ENCODE measurements at regions not wholly inside any gene's neighbourhood (a gene's known extent, or its start where the extent isn't known, plus 50 kb on each side); places are given as distances from the start of the nearest gene placed in this dataset.
"Not testable (repeated sequence)": the region's sequence is repeated elsewhere in the genome, so short reads cannot be mapped to it uniquely, and the experiment has no call there.

- peaks cover 11% of the 10 kb centered on the region for H3K4me1 Mint-ChIP-seq
- H3K36me3 Mint-ChIP-seq (ENCODE audit: low read depth); H3K4me3 Mint-ChIP-seq; H3K27me3 Mint-ChIP-seq; H3K9me3 Mint-ChIP-seq; H3K27ac Mint-ChIP-seq; DNase-seq; POLR2A ChIA-PET: not testable (repeated sequence)
- CTCF ChIA-PET, result interaction anchor here (0.6 kb wide), 1 partner anchor 380 kb away, joined by 3 read pairs; no protein-coding TSS in a partner anchor
These were observed 136.4 kb upstream of the SPRED2 start for GRCh38 chr2:65568656-65569440.

DNA sequence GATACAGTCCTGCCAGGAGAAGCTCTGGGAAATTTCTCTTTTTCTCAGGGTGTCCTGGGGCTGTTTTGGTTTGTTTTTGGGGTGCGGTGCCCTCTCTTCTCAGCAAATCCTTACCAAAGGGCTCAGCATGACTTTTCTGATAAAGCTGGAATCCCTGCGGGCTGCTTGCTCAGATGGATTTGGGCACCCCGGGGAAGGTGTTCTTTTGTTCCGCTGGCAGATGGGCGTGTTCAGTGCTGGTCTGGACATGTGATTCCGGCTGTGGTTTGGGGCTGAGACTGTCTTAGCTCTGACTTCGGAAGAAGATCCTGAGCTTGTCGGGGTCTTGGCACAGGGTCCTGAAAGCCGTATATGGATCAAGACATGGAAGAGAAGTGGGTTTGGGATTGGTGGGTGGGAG is 134.2 kb upstream of the SPRED2 start:
- H3K36me3 Mint-ChIP-seq (ENCODE audit: low read depth), result no peaks in the 10 kb centered on the region
- peaks cover 7% of the 10 kb centered on the region for H3K4me1 Mint-ChIP-seq
- no peaks in the 10 kb centered on the region for H3K9me3 Mint-ChIP-seq
- DNase-seq, result no peak
- ChIA-PET CTCF (interaction anchor here (1.0 kb wide), 1 partner anchor 32 kb away, joined by 3 read pairs; no protein-coding TSS in a partner anchor), POLR2A (no interaction called here)
- H3K4me3 Mint-ChIP-seq, result no peak overlapping the region
- no peak overlapping the region for H3K27ac Mint-ChIP-seq
- peaks cover 8% of the 10 kb centered on the region for H3K27me3 Mint-ChIP-seq

DNA sequence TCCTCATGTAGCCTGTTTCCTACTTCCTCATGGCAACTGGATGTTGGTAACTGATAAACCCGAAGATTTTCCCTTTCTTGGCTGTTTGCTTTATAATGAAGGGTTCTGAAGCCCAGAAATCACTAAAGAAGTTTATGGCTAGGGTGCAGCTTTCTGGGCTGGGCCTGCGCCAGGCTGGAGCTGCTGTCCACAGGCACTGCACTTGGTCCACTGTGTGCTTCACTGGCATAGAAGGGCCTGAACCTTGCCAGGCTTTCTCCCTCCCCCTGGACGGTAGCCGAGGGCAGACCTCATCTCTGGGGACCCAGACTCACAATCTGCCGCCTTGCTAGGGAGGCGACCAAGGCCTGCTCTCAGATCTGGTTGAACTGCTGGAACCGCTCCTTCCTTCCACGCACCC is 133.3 kb upstream of the SPRED2 start:
- no peaks in the 10 kb centered on the region for H3K36me3 Mint-ChIP-seq (ENCODE audit: low read depth)
- no peak overlapping the region for H3K4me3 Mint-ChIP-seq
- no peak for DNase-seq
- POLR2A ChIA-PET, result no interaction called here
- peaks cover 5% of the 10 kb centered on the region for H3K27me3 Mint-ChIP-seq
- CTCF ChIA-PET, result no interaction called here
- H3K27ac Mint-ChIP-seq, result no peak overlapping the region
- no peaks in the 10 kb centered on the region for H3K9me3 Mint-ChIP-seq
- peaks cover 7% of the 10 kb centered on the region for H3K4me1 Mint-ChIP-seq

- Mint-ChIP-seq H3K27ac (no peak overlapping the region), H3K27me3 (peaks cover 5% of the 10 kb centered on the region), H3K9me3 (no peaks in the 10 kb centered on the region), H3K4me1 (peaks cover 7% of the 10 kb centered on the region), H3K36me3 (ENCODE audit: low read depth) (no peaks in the 10 kb centered on the region), H3K4me3 (no peak overlapping the region)
- no peak for DNase-seq
- CTCF ChIA-PET, result interaction anchor here (1.0 kb wide), 1 partner anchor 296 kb away, joined by 4 read pairs; no protein-coding TSS in a partner anchor
- POLR2A ChIA-PET, result no interaction called here
These were observed 131.9 kb upstream of the SPRED2 start for GRCh38 chr2:65564299-65564698.

- DNase-seq, result no peak
- ChIA-PET POLR2A (no interaction called here), CTCF (interaction anchor here (0.8 kb wide), 1 partner anchor 18 kb away, joined by 3 read pairs; no protein-coding TSS in a partner anchor)
- Mint-ChIP-seq H3K4me1 (peaks cover 7% of the 10 kb centered on the region), H3K36me3 (ENCODE audit: low read depth) (no peaks in the 10 kb centered on the region), H3K27me3 (peaks cover 3% of the 10 kb centered on the region), H3K27ac (no peak overlapping the region), H3K9me3 (no peaks in the 10 kb centered on the region), H3K4me3 (no peak overlapping the region)
These were observed 130.5 kb upstream of the SPRED2 start for GRCh38 chr2:65562890-65563289.

GRCh38 chr2:65558743-65559142 is 126.3 kb upstream of the SPRED2 start:
- no peaks in the 10 kb centered on the region for H3K36me3 Mint-ChIP-seq (ENCODE audit: low read depth)
- DNase-seq, result no peak
- H3K9me3 Mint-ChIP-seq, result no peaks in the 10 kb centered on the region
- peaks cover 6% of the 10 kb centered on the region for H3K4me1 Mint-ChIP-seq
- ChIA-PET POLR2A (interaction anchor here (0.6 kb wide), 1 partner anchor 282 kb away, joined by 4 read pairs; no protein-coding TSS in a partner anchor), CTCF (no interaction called here)
- H3K27me3 Mint-ChIP-seq, result peaks cover 19% of the 10 kb centered on the region
- no peak overlapping the region for H3K4me3 Mint-ChIP-seq
- H3K27ac Mint-ChIP-seq, result no peak overlapping the region

DNA sequence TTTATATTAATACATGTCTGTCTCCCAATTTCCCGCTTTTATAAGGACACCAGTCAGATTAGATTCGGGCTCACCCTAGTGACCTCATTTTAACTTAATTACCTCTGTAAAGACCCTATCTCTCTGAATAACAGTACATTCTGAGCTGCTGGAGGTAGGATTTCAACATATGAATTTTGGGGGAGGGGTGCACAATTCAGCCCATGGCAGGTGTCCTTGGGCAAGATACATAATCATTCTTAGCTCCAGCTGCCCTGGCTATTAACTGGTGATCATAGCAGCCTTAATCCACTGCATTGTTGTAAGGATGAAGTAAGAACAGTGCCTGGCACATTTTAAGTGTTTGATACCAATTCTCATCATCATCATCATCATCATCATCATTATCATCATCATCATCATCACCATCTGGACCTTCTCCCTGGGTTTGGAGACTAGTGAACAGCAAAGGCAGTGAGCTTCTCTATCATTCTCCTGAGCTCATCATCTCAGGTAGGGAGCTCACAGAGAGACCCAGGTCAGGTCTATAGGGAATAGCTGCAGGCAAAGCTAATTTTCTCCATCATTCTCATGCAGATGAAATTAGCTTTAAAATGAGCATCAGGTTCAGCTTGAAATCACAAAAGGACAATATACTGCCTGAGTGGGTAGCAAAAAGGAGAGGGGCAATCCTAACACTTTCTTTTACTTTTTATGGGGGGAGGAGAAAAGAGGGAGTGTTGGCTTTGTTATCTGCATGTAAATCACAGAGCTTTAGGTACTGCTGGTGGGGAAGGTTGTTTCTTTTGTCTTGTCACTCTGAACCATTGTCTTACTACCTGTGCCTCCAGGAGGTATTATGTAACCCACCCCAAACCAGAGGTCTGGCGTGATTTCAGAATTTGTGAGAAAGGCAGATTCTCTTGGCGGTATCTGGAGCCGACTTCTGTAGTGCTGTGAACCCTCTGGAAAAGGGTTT is 125.5 kb upstream of the SPRED2 start:
- no peak overlapping the region for H3K4me3 Mint-ChIP-seq
- ChIA-PET POLR2A (no interaction called here), CTCF (no interaction called here)
- no peak overlapping the region for H3K27ac Mint-ChIP-seq
- peaks cover 9% of the 10 kb centered on the region for H3K4me1 Mint-ChIP-seq
- no peak for DNase-seq
- no peaks in the 10 kb centered on the region for H3K9me3 Mint-ChIP-seq
- peaks cover 20% of the 10 kb centered on the region for H3K27me3 Mint-ChIP-seq
- no peaks in the 10 kb centered on the region for H3K36me3 Mint-ChIP-seq (ENCODE audit: low read depth)

DNA sequence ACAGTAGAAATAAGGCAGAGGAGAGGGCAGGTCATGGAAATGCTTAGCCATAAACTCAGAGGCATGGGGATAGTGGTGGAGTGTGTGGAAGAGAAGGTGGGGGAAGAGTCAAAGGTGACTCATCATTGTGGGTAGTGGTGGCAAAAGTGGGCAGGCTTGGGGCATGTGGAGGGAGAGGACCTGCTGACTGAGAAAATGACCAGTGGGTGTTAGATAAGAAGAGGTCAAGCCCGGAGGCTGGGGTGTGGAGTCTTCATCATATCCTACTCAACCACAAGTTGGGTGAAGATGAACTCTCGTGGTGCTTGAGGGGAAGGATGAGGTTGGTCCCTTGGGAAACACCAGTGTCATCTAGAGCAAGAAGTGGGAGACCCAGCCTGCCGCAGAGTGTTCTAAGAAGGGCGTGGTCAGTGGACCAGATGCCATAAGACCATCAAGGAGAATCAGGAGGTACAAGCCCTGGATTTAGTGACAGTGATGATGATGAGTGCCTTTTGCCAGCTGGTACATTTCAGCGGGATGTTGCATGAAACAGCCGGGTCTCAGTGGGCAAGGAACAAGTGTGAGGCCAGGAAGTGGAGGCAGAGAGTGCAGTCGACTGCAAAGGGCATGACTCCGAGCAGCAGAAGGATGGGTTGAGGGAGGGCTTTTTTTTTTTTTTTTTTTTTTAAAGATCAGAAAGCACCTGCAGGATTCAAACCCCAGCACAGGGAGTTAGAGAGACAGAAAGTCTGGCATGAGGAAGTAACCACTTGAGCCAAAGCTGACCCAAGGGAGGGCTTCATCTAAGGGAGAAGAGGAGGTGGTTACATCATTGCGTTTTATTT is 122.6 kb upstream of the SPRED2 start:
- ChIA-PET CTCF (no interaction called here), POLR2A (no interaction called here)
- Mint-ChIP-seq H3K27ac (peak overlapping the region; percentile 55), H3K36me3 (ENCODE audit: low read depth) (no peaks in the 10 kb centered on the region), H3K9me3 (no peaks in the 10 kb centered on the region), H3K4me1 (peaks cover 9% of the 10 kb centered on the region), H3K4me3 (no peak overlapping the region), H3K27me3 (peaks cover 20% of the 10 kb centered on the region)
- DNase-seq, result no peak

DNA sequence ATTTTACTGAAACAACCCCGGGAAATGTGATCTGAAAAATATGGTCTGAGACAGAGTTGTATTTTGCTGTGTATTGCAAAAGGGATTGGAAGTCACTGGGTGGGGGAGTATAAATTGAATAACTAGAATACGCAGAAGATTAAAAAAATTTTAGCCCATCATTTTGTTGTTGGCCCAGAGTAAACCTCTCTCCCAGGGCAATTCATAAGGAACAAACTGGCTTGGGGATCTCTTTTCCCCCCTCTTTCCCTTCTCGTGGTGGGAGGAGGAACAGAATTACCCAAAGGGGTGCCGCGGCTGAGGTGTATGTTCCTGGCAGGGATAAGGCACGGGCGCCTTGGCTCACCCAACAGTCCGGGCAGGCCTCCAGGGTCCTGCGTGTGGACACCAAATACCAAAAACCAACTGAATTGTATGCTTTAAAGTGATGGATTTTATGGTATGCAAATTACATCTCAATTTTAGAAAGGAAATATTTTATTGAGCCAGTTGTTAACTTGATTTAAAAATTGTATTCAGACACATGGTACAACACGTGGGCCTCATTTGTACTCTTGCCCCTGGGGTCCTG is 121.2 kb upstream of the SPRED2 start:
- ChIA-PET POLR2A (no interaction called here), CTCF (interaction anchor here (0.6 kb wide), 1 partner anchor 273 kb away, joined by 3 read pairs; no protein-coding TSS in a partner anchor)
- Mint-ChIP-seq H3K9me3 (no peaks in the 10 kb centered on the region), H3K4me1 (peaks cover 9% of the 10 kb centered on the region), H3K27me3 (peaks cover 20% of the 10 kb centered on the region), H3K36me3 (ENCODE audit: low read depth) (no peaks in the 10 kb centered on the region), H3K27ac (no peak overlapping the region), H3K4me3 (no peak overlapping the region)
- DNase-seq, result no peak

DNA sequence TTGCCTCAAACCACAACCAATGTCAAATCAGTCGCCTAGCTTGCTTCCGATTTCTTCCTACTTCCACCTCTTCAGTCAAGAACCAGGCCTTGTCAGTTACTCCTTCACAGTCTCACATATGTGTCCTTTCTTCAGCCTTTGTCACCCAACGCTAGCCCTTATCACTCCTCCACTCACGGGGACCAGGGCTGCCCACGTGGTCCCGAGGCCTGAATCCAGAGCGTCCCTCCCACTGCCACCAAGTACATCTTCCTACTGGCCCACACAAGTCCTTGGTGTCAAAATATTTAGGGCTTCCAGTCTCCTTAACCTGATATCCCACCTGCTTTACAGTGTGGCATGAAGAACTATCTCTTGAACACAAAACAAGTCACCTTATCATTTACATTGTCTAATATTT is 119.1 kb upstream of the SPRED2 start:
- Mint-ChIP-seq H3K4me3 (no peak overlapping the region), H3K9me3 (no peaks in the 10 kb centered on the region), H3K4me1 (peaks cover 9% of the 10 kb centered on the region), H3K27ac (no peak overlapping the region), H3K36me3 (ENCODE audit: low read depth) (no peaks in the 10 kb centered on the region), H3K27me3 (peaks cover 14% of the 10 kb centered on the region)
- ChIA-PET CTCF (interaction anchor here (1.4 kb wide), 1 partner anchor 116 kb away, joined by 6 read pairs; no protein-coding TSS in a partner anchor), POLR2A (no interaction called here)
- no peak for DNase-seq

GRCh38 chr2:65550246-65550645 is 117.8 kb upstream of the SPRED2 start:
- Mint-ChIP-seq H3K27ac (no peak overlapping the region), H3K36me3 (ENCODE audit: low read depth) (no peaks in the 10 kb centered on the region), H3K4me3 (no peak overlapping the region), H3K9me3 (no peaks in the 10 kb centered on the region), H3K4me1 (peaks cover 9% of the 10 kb centered on the region), H3K27me3 (peaks cover 9% of the 10 kb centered on the region)
- POLR2A ChIA-PET, result no interaction called here
- CTCF ChIA-PET, result interaction anchor here (0.7 to 1.4 kb wide), 2 partner anchors 10 to 115 kb away, joined by 3 to 6 read pairs; no protein-coding TSS in a partner anchor
- DNase-seq, result no peak

GRCh38 chr2:65549631-65550030 is 117.2 kb upstream of the SPRED2 start:
- CTCF ChIA-PET, result no interaction called here
- POLR2A ChIA-PET, result no interaction called here

More at GRCh38 chr2:65549631-65550030, 117.2 kb upstream of the SPRED2 start:
- no peak overlapping the region for H3K4me3 Mint-ChIP-seq
- no peaks in the 10 kb centered on the region for H3K9me3 Mint-ChIP-seq
- no peaks in the 10 kb centered on the region for H3K36me3 Mint-ChIP-seq (ENCODE audit: low read depth)
- DNase-seq, result no peak
- H3K4me1 Mint-ChIP-seq, result peaks cover 5% of the 10 kb centered on the region
- no peak overlapping the region for H3K27ac Mint-ChIP-seq
- H3K27me3 Mint-ChIP-seq, result peaks cover 3% of the 10 kb centered on the region

Measured in activated CD4-positive, alpha-beta T cell treated with anti-CD3 and anti-CD28 coated beads, Interleukin-2, amount 10 ng/mL, durations not matched to agents 7 days and 5 days (primary cell).